GM19452 (cell line): ENCODE measurements at regions not wholly inside any gene's neighbourhood (a gene's known extent, or its start where the extent isn't known, plus 50 kb on each side); places are given as distances from the start of the nearest gene placed in this dataset.

Experiments
- ATAC-seq: cut with Tn5 transposase; IDR thresholded peaks from one replicate; pipeline ENCODE4 v1.9.1; 2021; ENCODE audit not compliant: unreplicated experiment

DNA sequence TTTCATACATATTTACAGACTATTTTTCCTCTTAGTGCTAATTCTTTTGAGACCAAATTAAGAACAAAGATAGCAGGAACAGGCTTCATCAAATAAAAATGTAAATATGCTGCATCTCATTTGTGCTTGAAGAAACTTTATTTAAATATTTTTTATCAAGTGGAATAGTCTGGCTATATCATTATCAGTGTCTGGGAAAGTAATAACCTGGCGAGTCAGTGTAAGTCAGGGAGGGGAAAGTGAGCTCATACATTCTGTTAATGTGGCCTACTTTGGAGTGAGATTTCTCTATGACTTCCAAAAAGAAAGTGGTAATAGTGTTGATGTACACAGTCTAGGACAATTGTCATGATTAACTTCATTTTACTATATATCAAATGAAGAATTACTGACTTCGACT lies 1045.1 kb downstream of the ADGRL2 start:
- ATAC-seq = no peak

DNA sequence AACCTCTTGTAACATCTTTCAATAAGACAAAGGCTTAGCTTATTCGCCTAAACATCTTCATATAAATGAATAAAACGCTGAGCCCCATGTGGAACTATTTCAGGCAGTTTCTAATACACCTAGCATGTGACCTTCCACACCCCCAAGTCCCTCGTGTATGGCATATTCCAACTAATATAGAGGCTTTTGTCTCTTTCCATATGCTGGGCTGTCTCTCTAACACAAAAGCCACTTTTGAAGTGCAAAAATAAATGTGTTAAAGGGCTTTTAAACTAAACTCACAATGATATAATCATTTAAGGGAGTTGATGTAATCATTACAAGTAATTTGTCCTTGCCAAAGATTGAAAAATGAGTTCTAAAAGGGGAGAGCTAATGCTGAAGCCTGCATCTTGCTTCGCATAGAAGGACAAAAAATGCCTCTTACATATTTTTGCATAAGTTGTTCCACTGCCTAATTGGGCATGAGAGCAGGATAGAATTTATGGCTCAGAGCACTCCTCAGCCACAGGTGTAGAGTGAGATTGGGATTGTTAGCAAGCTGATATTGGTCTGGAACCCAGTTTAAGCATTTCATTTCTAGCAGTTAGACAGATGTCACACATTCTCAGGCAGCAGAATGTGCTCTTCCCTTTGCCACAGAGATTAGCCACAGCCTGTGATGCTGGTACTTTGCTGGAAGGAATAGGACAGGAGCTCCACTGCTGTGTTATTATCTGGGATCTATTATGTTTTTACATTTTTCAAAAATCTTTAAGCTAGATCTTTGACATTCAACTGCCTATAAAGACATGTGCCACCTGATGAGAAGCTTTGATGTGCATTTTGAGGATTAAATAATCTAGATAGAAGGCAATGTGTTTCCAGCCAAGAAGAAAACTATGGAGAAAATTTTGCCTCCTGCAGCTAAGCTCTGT lies 1044.4 kb downstream of the ADGRL2 start:
- no peak for ATAC-seq

DNA sequence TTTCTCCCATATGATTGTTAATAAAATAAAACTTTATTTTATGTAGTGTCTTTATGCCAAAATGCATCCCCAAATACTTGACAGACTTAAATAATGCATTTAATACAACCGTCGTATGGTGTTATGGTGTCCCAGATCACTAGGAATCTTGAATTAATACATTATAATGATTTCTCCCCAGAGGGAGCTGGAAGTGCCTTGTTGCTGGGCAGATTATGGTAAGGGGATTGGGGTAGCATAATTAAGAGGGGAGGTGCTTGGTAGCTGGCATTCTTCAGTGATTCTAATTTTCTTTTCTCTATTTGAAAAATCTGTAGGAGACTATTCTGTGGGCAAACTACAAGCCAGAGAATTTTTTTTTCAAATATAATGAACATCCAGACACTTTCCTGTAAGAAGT lies 1043.7 kb downstream of the ADGRL2 start:
- ATAC-seq = no peak

DNA sequence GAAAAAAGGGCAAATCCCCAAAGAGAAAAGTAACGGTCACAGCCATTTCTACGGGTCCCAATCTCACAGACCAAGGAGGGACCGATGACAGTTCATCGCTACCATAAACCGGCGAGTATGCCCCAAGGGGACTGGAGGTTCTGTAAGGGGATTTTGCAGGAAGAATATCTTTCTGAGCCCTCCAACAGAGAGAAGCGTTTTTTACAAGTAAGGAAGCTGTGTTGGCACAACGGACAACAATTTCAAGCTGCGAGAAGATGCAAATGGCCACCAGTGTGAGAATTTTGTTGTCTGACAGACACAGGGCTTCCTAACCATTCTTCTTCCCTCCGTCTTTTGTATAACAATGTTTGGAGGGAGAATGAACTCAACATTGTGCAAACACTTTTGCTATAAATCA lies 1043.1 kb downstream of the ADGRL2 start:
- ATAC-seq = no peak

DNA sequence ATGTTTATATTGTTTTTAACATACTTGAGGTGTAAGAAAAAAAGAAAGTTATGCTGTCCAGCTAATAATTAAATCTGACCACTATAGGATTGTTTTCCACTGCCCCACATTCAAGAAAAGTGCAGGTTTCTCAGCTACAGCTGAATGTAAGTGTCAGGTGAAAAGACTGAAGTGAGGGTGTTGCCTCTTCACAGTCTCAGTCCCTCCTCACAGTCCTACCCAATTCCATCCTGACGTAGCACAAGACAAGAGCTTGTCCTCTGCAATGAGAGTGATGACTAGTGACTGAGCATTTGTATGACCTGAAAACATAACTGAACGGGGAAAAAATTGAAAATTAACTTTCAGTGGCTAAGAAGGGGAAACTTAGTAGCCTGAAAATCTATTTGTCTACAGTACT lies 1039.5 kb downstream of the ADGRL2 start:
- ATAC-seq = no peak

DNA sequence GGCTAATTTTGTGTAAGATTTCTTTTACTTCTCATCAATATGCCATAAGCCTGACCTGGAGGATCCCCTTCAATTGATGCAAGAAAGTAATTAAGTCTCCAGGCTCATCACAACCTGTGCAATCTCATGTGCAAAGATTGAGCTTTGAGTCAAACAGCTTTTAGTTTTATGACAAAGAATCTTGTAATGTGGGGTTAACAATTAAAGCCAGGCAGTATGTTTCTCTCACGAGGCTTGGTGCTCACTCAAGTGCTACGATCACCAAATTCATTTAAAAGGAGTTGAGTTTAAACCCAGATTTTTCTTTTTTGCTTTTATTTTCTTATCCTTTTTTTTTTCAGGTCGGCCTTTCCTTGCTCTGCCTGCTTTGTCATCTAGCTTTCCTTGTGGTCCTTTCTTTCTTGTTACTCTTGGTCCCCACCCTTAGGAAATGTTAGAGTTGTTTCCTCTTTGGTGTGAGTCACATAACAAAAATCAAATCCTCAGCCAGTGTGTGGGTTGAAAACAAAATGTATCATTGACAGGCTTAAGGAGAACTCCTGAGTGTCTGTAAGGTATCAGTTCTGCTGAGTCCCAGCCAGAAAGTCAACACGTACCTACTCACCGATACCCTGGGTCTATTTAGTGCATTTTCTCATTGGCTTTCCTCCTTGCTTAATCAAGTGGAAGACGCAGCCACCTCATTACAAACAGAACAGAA lies 1037.2 kb downstream of the ADGRL2 start:
- no peak for ATAC-seq

DNA sequence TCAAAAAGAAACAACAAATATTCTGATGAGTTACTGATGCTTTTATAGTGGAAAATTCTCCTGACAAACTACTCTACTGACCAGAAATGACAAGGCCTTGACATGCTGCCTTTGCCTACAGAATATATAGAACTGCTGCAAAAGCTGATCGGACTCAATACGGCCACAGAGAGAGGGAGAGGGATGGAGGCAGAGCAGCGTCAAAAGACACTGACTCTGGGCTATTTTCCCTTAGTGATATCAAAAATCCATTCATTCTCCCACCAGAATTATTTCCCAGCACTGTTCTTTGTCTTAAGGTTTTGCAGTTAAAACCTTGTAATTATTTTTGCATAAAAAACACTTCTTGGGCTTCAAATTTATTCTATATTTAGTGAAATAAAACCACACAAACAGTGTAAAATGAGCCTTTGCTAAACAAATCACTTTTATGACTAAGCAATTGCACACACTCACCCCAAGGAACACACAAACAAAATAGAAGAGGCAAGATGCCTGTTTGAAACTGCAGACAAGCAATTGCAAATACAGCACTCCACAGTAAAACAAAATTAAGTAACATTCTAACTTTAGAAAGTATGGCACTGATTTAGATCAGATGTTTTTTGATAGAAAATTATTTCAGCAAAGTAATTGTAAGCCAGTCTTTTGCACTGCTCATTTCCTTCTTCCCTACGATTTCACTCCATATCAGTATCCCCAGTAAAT lies 1036.4 kb downstream of the ADGRL2 start:
- ATAC-seq = no peak

DNA sequence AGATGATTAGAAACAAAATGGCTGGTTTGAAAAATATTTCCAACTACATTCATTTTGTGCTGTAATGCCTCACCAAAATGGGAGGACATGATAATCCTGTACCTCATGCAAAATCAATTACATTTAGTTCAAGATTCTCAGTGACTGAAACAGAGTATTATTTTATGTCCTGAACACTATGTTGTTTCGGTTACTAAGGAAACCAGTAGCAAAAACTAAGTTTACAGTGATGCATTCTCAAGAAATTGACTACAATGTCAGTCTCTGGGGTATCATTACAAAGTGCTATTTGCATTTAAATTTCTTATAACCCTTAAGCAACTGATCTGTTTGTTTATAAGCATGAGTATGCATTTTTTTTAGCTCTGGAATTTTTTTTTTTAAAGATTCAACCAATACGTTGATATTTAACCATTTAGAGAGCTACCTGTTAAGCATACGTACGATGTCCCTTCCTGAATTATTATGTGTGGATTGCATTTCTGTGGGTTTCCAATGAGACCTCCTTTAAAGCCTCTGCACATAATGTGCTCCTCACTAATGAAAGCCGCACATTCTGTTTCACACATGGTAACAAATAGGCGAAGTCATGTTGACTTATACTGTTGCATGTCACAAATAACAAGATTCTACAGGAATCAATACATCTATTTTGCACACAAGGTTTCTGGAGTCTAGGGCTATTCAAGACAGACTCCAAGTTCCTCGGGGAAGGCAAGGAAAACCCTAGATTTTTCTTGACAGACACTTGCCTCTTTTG lies 1035.7 kb downstream of the ADGRL2 start:
- ATAC-seq = no peak

DNA sequence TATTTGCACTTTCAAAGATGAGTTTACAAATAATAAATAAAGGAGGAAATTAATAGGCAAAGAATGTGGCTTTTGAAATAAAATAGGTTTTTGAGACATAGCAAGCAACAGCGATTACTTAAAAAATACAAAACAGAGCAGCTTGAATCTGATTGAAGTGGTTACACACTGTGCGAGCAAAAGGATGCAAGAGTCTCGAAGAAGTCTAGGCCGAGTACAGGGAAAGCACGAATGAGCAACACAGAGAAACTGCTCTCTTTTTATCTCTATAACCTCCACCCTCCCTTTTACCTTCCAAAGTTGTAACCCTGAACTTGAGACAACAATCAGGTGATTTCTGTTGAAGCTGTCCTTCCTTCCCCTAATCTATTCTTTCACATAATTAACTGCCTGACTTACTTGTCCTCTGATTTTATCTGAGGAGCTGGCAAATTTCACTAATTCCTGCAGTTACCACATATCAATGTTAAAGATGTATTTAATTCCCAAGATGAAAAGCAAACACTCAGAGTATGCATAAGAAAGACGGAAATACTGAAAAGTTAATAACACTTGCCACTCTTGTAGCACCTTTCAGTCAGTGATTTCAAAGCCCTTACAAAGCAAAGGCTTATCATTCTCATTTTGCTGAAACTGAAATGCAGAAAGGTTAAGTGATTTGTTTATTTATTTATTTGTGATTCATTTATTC lies 1030.1 kb downstream of the ADGRL2 start:
- no peak for ATAC-seq

DNA sequence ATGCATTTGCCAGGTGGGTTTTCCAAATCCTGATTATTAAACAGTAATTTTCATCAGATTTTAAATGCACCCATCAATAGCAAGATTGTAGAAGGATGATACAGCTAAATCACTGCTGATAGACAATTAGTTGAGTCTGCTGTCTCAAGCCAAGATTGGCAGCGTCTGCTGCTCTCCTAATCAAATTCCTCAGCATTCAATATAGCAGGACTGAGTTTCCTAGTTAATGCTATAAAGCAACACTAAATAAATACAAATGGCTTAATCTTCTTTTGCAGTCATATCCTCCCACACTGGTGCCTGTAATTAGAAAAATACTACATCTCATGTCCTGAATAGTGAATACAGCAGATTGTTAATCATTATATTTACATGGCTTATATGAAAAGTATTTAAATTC lies 1028.8 kb downstream of the ADGRL2 start:
- no peak for ATAC-seq

DNA sequence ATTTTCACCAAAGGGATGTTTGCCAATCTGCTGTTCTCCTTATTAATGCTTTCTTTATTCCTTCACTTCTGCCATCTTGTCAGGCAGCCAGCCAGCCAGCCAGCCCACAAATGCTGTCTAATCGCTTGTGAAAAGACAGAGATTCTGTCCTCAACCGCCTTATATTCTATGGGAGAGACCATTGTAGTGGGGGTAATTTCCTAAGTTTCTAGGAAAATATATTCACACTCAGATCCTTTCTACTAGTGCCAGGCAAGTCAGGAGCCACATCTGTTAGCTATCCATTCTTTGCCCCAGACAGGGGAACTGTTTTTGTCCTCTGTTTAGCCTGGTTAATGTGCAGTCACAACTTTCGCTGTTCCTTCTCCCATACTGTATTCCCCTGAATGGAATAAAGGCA lies 1023.1 kb downstream of the ADGRL2 start:
- ATAC-seq = no peak

DNA sequence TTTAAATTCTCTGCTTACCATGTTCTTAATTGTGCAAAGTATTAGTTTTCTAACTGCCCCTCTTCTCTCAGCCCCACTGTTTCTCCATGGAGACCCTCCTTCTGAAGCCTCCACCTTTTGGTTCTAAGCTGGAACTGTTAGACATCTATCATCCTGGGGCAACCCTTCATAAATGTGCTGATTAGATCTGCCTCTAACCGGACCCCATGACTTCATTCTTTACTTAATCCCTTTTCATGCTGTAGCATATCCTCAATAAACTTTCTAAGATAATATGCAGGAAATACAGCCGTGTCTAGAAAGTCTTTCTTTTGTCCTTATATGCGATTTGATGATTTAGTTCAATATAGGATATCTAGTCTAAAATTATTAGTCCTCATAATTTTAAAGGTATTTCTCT lies 1020.1 kb downstream of the ADGRL2 start:
- ATAC-seq = no peak

DNA sequence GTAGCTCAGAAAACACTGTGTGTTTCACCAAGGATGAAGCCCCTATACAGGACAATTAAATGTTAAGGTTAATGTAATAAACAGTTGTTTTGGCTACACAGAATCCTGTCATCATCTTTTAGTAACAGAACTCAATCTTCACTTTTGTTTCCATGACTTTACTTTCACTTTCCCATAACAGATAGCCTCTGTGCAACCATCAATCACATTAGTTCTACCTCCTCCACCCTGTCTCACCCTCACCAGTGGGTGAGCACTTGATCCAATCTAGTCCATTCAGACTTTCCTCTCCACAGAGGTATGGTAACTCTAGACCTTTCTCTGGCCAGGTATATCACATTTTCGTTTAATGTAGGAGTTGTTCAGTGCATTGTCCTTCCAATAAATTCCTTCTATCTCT lies 1018.5 kb downstream of the ADGRL2 start:
- no peak for ATAC-seq

DNA sequence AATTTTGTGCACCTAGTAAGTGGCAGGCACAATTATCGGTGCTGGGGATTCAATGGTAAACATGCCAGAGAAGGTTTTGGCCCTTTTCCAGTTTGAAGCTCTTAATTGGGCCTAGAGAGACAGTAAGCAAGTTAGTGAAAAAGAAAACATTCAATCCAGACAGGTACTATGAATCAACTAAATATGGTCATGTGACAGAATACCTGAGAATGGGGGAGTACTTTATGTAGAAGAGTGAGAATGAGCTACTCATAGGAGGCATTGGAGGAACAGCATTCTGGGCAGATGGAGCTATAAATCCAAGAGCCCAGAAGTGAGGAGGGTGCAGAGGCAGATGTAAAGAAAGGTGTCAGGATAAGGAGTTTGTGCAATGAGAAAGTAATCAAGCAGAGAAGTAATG lies 1017.9 kb downstream of the ADGRL2 start:
- no peak for ATAC-seq

DNA sequence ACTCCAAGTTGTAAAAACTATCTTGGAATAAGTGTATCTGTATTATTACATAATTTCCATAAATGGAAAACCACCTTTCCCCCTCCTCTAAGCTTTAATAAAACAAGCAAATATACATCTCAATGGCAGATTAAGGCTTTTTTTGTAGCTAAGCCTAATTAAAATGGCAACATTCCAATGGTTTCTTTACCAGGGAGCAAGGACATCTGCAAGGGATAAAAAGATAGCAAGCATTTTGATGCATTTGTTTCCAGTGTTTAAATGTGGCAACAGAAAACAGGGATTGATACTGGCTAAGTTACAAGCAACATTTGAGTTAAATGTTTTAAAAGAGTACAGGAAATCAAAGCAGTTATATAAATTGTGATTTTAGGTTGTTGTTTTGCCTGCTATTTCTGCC lies 1012.7 kb downstream of the ADGRL2 start:
- no peak for ATAC-seq

DNA sequence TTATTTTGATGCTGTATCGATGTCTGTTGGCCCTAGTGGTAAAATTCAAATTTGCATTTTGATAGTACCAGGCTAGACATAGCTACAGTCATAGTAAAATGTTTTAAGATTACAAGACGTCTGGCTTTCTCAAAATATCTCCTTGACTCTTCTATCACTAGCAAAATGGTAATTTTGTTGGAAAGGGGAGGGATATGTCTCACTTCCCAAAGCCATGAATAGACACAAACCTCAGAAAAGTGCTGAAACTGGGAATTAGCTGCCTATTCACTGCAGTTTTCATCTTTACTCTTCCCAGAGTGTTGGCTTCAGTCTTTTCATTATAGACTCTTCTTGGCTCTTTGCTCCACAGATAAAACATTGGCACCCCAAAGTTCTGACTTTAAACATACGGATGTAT lies 1009.9 kb downstream of the ADGRL2 start:
- no peak for ATAC-seq

DNA sequence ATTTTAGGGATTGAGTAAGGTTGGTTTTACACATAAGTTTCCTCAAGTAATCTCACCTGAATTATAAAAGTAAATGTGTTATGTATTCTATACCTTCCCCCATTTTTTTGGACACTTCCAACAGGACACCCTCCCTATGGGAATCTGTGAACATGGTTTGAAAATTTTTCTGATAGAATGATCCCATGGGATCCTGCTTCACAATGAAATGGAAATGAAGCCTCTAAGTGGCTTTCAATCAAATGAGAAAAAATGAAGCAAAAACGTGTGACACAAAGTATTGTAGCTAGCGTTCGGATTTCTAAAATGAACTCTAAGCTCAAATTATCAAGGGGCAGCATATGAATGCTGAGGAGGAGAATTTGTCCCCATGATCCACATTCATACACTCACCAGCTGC lies 1006.8 kb downstream of the ADGRL2 start:
- ATAC-seq = no peak

DNA sequence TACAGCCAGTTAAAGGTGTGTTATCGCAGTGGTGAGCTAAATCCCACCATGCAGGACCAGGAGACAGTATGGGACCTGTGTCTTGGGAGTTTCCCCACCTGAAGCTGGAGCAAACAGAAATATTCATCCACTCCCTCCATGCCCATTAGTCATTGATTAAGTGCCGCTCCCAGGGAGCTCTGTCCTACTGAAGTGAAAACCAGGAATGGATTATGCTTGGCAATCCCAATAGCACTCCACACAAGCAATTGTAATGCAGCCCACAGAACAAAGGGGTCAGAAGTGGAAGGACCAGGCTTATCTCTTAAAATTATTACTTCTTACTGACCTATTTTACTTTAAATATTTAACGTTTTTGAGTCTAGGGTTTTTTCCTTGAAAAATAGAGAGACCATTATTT lies 1005.4 kb downstream of the ADGRL2 start:
- no peak for ATAC-seq

DNA sequence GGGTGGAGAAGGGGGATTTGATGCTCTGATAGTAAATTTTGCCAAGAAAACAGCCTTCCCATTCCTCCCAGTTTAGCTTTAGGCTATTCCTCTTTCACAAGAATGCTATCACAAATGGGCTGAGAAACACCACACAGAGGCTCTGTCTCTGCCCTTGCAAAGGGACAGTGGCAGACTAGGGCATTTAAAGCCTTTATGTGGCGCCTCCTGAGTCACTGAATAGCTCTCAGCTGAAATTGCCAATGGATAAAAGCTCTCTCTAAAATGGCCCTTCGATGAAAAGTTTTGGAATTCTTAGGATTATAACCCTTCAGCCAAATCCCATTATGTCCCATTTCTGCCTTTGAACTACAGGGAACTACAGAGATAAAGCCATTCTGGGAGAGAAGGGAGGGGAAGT lies 1000.4 kb downstream of the ADGRL2 start:
- ATAC-seq = no peak

DNA sequence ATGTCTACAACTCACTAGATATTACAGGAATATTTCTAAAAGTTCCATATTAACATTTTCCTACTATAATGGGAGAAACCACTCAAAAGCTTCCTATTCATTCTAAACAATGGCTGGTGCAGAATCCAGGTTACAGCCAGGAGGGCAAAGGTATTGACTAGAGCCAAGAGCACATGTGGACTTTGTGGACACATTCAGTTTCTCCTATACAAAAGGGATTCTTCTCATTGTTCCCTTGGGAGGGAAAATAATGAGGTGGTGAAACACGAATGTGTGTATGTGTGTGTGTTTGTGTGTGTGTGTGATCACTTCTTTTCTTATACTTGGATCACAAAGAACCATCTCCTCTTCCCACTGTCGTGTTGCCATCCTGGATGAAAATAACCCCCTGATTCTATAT lies 1000.0 kb downstream of the ADGRL2 start:
- ATAC-seq = no peak

DNA sequence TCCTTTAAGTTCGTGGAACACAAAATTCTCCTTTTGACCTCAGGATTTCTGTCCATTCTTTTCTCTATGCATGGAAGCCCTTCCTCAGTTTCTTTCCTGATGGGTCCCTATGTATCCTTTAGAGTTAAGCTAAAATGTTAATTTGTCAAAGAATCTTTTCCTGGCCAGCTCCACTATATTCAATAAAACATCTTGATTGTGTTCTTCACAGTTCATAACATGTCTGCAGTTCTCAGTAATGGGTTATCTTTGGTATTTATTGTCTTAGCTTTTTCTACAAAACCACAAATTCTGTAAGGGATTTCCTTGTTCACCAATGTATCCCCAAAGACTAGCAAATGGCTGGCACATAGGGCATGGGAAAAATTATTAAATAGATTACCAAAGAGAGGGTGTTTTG lies 998.5 kb downstream of the ADGRL2 start:
- ATAC-seq = no peak
